ENCODE measurements at regions not wholly inside any gene's neighbourhood (a gene's known extent, or its start where the extent isn't known, plus 50 kb on each side); places are given as distances from the start of the nearest gene placed in this dataset.
"Not testable (repeated sequence)": the region's sequence is repeated elsewhere in the genome, so short reads cannot be mapped to it uniquely, and the experiment has no call there.

DNA sequence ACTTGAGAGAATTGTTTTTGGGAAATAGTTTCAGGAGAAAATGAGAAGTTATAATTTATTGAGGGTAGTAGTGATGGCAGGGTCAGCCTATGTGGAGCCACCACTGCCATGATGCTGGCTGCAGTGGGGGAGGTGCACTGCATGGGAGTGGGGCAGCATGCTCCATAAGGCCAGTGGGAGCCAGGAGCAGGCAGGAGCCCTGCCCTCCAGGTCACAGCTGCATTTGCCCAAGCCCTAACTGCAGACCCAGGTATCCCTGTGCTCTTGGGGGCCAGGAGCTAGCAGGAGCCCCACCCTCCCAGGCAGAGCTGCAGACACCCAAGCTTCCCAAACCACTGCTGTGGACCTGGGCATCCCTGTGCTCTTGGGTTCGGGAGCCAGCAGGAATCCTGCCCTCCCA, 757.3 kb upstream of the CRIM1 start:
- Histone ChIP-seq H3K27me3 (replicated peaks; ENCODE audit: control insufficient read depth, insufficient read depth, low read length, poor library complexity, severe bottlenecking) (no peaks in the 10 kb centered on the region), H3K36me3 (ENCODE audit: control insufficient read depth, insufficient read depth, low read length) (no peaks in the 10 kb centered on the region), H3K9me3 (ENCODE audit: control insufficient read depth, low read length) (no peaks in the 10 kb centered on the region), H3K4me1 (ENCODE audit: control insufficient read depth, insufficient read depth, low read length, poor library complexity, severe bottlenecking) (no peaks in the 10 kb centered on the region), H3K27ac (ENCODE audit: insufficient read depth, low read length, poor library complexity, severe bottlenecking) (no peak overlapping the region), H3K4me3 (ENCODE audit: insufficient read depth, low read depth, low read length, poor library complexity, severe bottlenecking) (no peak overlapping the region)
- no peak for DNase-seq

DNA sequence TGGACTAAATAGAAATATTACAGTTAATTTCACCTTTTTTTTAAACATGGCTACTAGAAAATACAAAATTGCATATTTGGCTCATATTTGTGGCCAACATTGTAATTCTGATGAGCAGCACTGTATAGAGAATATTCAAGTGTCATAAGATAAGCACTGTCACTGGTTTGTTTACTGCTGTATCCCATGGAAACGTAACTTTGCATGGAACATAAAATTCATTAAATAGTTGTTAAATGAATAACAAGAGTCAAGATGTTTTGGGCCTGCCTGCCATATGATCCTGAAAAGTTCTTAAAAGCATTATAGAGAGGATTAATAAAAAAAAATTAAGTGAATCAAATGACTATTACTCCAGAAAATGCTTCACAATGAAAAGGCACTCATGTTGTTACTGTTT, 763.7 kb upstream of the CRIM1 start:
- Histone ChIP-seq H3K9me3 (ENCODE audit: control insufficient read depth, low read length) (no peaks in the 10 kb centered on the region), H3K4me3 (ENCODE audit: insufficient read depth, low read depth, low read length, poor library complexity, severe bottlenecking) (no peak overlapping the region), H3K4me1 (ENCODE audit: control insufficient read depth, insufficient read depth, low read length, poor library complexity, severe bottlenecking) (no peaks in the 10 kb centered on the region), H3K27ac (ENCODE audit: insufficient read depth, low read length, poor library complexity, severe bottlenecking) (no peak overlapping the region), H3K36me3 (ENCODE audit: control insufficient read depth, insufficient read depth, low read length) (no peaks in the 10 kb centered on the region), H3K27me3 (replicated peaks; ENCODE audit: control insufficient read depth, insufficient read depth, low read length, poor library complexity, severe bottlenecking) (no peaks in the 10 kb centered on the region)
- DNase-seq = no peak

DNA sequence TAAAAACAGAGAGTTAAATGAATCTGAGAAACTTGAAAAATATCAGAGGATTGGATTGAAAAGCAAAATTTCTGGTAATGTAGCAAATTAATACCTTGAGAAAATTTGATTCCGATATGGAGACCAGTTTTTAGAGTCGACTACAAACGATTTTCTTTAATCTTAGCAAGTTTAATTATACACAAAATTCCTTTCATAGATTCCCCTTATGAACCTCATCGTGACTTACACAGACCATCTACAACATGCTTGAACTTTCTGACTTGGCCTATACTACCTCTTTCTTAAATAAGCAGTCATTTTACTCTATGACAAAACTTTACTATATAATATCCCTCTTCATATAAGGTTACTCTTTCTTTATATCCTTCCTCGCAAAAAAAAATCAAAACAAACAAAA, 769.6 kb upstream of the CRIM1 start:
- H3K4me1 ChIP-seq (ENCODE audit: control insufficient read depth, insufficient read depth, low read length, poor library complexity, severe bottlenecking) = no peaks in the 10 kb centered on the region
- no peaks in the 10 kb centered on the region for H3K27me3 ChIP-seq (replicated peaks; ENCODE audit: control insufficient read depth, insufficient read depth, low read length, poor library complexity, severe bottlenecking)
- H3K36me3 ChIP-seq (ENCODE audit: control insufficient read depth, insufficient read depth, low read length) = no peaks in the 10 kb centered on the region
- no peaks in the 10 kb centered on the region for H3K9me3 ChIP-seq (ENCODE audit: control insufficient read depth, low read length)
- DNase-seq = no peak
- no peak overlapping the region for H3K4me3 ChIP-seq (ENCODE audit: insufficient read depth, low read depth, low read length, poor library complexity, severe bottlenecking)
- no peak overlapping the region for H3K27ac ChIP-seq (ENCODE audit: insufficient read depth, low read length, poor library complexity, severe bottlenecking)

DNA sequence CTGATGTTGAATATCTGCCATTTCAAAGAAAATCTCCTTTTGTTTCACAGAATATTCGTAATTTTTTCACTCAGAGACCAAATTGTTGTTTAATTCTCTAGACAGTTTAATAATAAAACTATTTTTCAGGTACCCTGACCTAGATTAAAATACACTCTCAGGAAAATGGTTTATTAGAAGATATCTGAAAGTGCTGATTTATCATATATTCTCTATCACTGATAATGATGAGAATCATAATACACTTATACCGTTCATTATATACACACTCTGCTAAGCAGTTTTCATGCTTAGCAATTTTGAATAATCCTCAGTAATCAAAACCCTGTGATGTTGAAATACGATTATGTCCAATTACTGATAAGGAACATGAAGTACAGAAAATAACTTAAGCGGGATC, 772.9 kb upstream of the CRIM1 start:
- no peak for DNase-seq
- Histone ChIP-seq H3K27ac (ENCODE audit: insufficient read depth, low read length, poor library complexity, severe bottlenecking) (no peak overlapping the region), H3K36me3 (ENCODE audit: control insufficient read depth, insufficient read depth, low read length) (no peaks in the 10 kb centered on the region), H3K27me3 (replicated peaks; ENCODE audit: control insufficient read depth, insufficient read depth, low read length, poor library complexity, severe bottlenecking) (no peaks in the 10 kb centered on the region), H3K9me3 (ENCODE audit: control insufficient read depth, low read length) (no peaks in the 10 kb centered on the region), H3K4me3 (ENCODE audit: insufficient read depth, low read depth, low read length, poor library complexity, severe bottlenecking) (no peak overlapping the region), H3K4me1 (ENCODE audit: control insufficient read depth, insufficient read depth, low read length, poor library complexity, severe bottlenecking) (no peaks in the 10 kb centered on the region)

DNA sequence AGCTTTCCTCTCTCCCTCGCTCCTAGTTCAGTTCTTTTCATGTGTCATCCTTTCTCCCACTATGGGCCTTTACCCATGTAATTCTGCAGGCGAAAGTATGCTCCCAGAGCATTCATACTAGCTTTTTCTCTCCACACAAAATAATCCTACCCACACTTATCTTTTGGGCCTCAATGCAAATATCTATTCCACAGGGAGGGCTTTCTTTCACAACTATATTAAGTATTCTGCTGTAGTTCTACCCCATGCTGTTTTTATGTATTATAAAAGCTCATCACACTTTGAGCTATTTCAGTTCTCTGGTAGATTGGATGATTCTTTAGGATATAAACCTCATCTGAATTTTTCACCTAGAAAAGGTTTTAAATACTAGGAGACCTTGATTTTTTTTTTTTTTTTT, 774.6 kb upstream of the CRIM1 start:
- no peak for DNase-seq

DNA sequence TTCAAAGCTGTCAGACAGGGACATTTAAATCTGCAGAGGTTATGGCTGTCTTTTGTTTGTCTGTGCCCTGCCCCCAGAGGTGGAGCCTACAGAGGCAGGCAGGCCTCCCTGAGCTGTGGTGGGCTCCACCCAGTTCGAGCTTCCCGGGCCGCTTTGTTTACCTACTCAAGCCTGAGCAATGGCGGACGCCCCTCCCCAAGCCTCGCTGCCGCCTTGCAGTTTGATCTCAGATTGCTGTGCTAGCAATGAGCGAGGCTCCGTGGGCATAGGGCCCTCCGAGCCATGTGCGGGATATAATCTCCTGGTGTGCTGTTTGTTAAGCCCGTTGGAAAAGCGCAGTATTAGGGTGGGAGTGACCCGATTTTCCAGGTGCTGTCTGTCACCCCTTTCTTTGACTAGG, 787.0 kb upstream of the CRIM1 start:
- not testable (repeated sequence) for H3K9me3 ChIP-seq (ENCODE audit: control insufficient read depth, low read length); H3K27ac ChIP-seq (ENCODE audit: insufficient read depth, low read length, poor library complexity, severe bottlenecking); H3K4me3 ChIP-seq (ENCODE audit: insufficient read depth, low read depth, low read length, poor library complexity, severe bottlenecking); H3K36me3 ChIP-seq (ENCODE audit: control insufficient read depth, insufficient read depth, low read length); H3K4me1 ChIP-seq (ENCODE audit: control insufficient read depth, insufficient read depth, low read length, poor library complexity, severe bottlenecking); DNase-seq; H3K27me3 ChIP-seq (replicated peaks; ENCODE audit: control insufficient read depth, insufficient read depth, low read length, poor library complexity, severe bottlenecking)

More for the DNA sequence above, 774.6 kb upstream of the CRIM1 start:
- H3K36me3 ChIP-seq (ENCODE audit: control insufficient read depth, insufficient read depth, low read length) = no peaks in the 10 kb centered on the region
- H3K9me3 ChIP-seq (ENCODE audit: control insufficient read depth, low read length) = no peaks in the 10 kb centered on the region
- H3K4me3 ChIP-seq (ENCODE audit: insufficient read depth, low read depth, low read length, poor library complexity, severe bottlenecking) = no peak overlapping the region
- H3K27ac ChIP-seq (ENCODE audit: insufficient read depth, low read length, poor library complexity, severe bottlenecking) = no peak overlapping the region
- no peaks in the 10 kb centered on the region for H3K4me1 ChIP-seq (ENCODE audit: control insufficient read depth, insufficient read depth, low read length, poor library complexity, severe bottlenecking)
- no peaks in the 10 kb centered on the region for H3K27me3 ChIP-seq (replicated peaks; ENCODE audit: control insufficient read depth, insufficient read depth, low read length, poor library complexity, severe bottlenecking)

DNA sequence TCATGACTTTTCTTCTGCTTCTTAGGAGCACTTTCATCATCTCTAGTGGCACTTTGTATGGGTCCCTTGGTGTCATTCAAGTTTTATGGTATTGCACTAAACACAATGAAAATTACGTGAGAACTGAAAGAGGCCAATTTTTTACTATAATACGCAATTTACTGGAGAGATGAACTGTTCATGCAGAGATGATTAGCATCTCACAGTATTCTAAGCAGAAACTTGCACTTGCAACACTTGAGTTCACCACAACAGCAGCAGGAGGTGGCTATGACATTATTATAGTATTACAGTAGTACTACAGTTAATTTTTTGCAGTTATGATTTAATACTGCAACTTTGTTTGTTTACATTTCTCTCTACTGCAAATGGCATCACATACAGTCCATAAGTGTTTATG, 793.1 kb upstream of the CRIM1 start:
- Histone ChIP-seq H3K27me3 (replicated peaks; ENCODE audit: control insufficient read depth, insufficient read depth, low read length, poor library complexity, severe bottlenecking) (no peaks in the 10 kb centered on the region), H3K27ac (ENCODE audit: insufficient read depth, low read length, poor library complexity, severe bottlenecking) (no peak overlapping the region), H3K4me3 (ENCODE audit: insufficient read depth, low read depth, low read length, poor library complexity, severe bottlenecking) (no peak overlapping the region), H3K36me3 (ENCODE audit: control insufficient read depth, insufficient read depth, low read length) (no peaks in the 10 kb centered on the region), H3K4me1 (ENCODE audit: control insufficient read depth, insufficient read depth, low read length, poor library complexity, severe bottlenecking) (no peaks in the 10 kb centered on the region), H3K9me3 (ENCODE audit: control insufficient read depth, low read length) (no peaks in the 10 kb centered on the region)
- no peak for DNase-seq

DNA sequence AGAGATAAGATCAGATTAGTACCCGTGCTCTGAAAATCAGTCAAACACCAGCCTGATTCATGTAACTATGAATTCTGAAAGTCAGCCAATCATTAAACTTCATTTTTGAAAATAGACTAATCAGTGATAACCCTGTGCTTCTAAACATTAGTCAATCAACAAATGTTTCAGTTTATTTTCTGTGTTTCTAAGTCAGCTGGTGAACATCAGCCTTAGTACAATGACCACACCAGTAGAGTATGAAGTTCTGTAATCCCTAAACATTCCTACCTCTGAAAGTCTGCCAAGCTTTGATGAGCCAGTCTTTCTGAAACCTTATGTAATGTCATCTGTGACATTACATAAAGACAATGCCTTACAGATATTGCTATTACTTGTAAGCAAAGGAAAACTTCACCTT, 807.4 kb upstream of the CRIM1 start:
- no peaks in the 10 kb centered on the region for H3K27me3 ChIP-seq (replicated peaks; ENCODE audit: control insufficient read depth, insufficient read depth, low read length, poor library complexity, severe bottlenecking)
- no peak for DNase-seq
- H3K27ac ChIP-seq (ENCODE audit: insufficient read depth, low read length, poor library complexity, severe bottlenecking) = no peak overlapping the region
- H3K36me3 ChIP-seq (ENCODE audit: control insufficient read depth, insufficient read depth, low read length) = no peaks in the 10 kb centered on the region
- H3K4me3 ChIP-seq (ENCODE audit: insufficient read depth, low read depth, low read length, poor library complexity, severe bottlenecking) = no peak overlapping the region
- no peaks in the 10 kb centered on the region for H3K4me1 ChIP-seq (ENCODE audit: control insufficient read depth, insufficient read depth, low read length, poor library complexity, severe bottlenecking)
- H3K9me3 ChIP-seq (ENCODE audit: control insufficient read depth, low read length) = no peaks in the 10 kb centered on the region

DNA sequence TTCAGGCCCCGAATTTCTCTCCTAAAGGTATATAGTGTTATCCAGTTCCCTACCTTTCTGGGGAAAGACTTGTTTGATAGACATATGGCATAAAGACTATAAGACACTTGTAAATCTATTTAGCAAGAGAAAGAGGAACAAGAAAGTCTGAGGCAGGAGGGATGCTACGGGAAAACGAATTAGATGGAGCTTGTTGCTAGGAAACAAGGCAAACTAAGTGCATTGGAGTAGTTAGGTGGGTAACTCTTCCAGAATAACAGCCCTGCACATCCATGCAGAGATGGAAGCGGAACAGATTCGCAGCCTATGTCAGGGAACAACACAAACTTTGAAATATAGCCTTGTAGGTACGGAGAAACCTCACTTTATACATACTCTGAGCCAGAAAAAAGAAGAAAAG, 810.3 kb upstream of the CRIM1 start:
- Histone ChIP-seq H3K4me1 (ENCODE audit: control insufficient read depth, insufficient read depth, low read length, poor library complexity, severe bottlenecking) (no peaks in the 10 kb centered on the region), H3K9me3 (ENCODE audit: control insufficient read depth, low read length) (no peaks in the 10 kb centered on the region), H3K27ac (ENCODE audit: insufficient read depth, low read length, poor library complexity, severe bottlenecking) (no peak overlapping the region), H3K4me3 (ENCODE audit: insufficient read depth, low read depth, low read length, poor library complexity, severe bottlenecking) (no peak overlapping the region), H3K27me3 (replicated peaks; ENCODE audit: control insufficient read depth, insufficient read depth, low read length, poor library complexity, severe bottlenecking) (no peaks in the 10 kb centered on the region), H3K36me3 (ENCODE audit: control insufficient read depth, insufficient read depth, low read length) (no peaks in the 10 kb centered on the region)
- DNase-seq = no peak

DNA sequence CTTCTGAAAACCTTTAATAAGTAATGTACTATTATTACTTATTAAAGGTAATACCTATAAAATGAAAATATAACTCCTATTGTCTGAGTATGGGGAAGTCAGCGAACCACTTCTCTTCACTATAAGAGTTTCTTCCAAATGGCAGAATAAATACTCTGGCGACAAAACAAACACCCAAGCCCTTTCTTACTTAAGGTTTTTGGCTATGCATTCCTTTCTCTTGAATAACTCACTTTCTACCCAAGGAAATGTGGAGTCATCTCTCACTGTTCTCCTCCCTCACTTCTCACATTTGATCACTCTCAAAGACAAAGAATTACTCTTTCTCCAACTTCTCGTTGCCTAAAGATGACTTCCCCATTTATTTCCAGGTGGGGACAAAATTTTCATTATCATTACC, 816.8 kb upstream of the CRIM1 start:
- H3K27ac ChIP-seq (ENCODE audit: insufficient read depth, low read length, poor library complexity, severe bottlenecking) = no peak overlapping the region
- H3K9me3 ChIP-seq (ENCODE audit: control insufficient read depth, low read length) = no peaks in the 10 kb centered on the region
- no peak for DNase-seq
- no peaks in the 10 kb centered on the region for H3K4me1 ChIP-seq (ENCODE audit: control insufficient read depth, insufficient read depth, low read length, poor library complexity, severe bottlenecking)
- no peaks in the 10 kb centered on the region for H3K36me3 ChIP-seq (ENCODE audit: control insufficient read depth, insufficient read depth, low read length)
- H3K27me3 ChIP-seq (replicated peaks; ENCODE audit: control insufficient read depth, insufficient read depth, low read length, poor library complexity, severe bottlenecking) = no peaks in the 10 kb centered on the region
- H3K4me3 ChIP-seq (ENCODE audit: insufficient read depth, low read depth, low read length, poor library complexity, severe bottlenecking) = no peak overlapping the region

DNA sequence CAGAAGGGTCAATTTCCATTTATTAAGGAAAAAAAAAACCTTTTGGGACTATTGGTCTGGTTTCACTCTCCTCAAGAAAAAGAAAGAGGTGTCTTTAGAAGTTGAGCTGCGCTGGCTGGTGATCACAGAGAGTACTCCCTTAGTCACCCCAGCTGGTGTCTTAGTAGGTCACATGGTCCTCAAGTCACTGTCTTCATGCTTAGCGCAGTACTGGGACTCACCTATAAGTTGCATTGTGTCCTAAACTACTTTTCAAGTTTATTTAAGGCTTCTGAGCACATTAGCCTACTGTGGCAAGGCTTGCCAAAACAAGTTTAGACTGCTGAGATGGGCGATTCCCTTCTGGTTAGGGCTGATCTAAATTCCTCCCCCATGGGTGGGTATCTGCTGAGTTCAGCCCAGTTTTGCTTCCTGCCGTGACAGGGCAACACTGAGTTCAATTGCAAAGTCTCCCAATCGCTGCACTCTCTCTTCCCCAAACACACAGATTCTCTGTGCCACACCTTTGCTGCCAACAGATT, 824.9 kb upstream of the CRIM1 start:
- Histone ChIP-seq H3K27ac (ENCODE audit: insufficient read depth, low read length, poor library complexity, severe bottlenecking) (no peak overlapping the region), H3K36me3 (ENCODE audit: control insufficient read depth, insufficient read depth, low read length) (no peaks in the 10 kb centered on the region), H3K9me3 (ENCODE audit: control insufficient read depth, low read length) (no peaks in the 10 kb centered on the region), H3K4me1 (ENCODE audit: control insufficient read depth, insufficient read depth, low read length, poor library complexity, severe bottlenecking) (no peaks in the 10 kb centered on the region), H3K27me3 (replicated peaks; ENCODE audit: control insufficient read depth, insufficient read depth, low read length, poor library complexity, severe bottlenecking) (no peaks in the 10 kb centered on the region), H3K4me3 (ENCODE audit: insufficient read depth, low read depth, low read length, poor library complexity, severe bottlenecking) (no peak overlapping the region)
- no peak for DNase-seq
